ENCODE measurements at regions not wholly inside any gene's neighbourhood (a gene's known extent, or its start where the extent isn't known, plus 50 kb on each side); places are given as distances from the start of the nearest gene placed in this dataset.
A peak's percentile ranks its signal among the peaks of the same experiment; 100 is the strongest.

DNA sequence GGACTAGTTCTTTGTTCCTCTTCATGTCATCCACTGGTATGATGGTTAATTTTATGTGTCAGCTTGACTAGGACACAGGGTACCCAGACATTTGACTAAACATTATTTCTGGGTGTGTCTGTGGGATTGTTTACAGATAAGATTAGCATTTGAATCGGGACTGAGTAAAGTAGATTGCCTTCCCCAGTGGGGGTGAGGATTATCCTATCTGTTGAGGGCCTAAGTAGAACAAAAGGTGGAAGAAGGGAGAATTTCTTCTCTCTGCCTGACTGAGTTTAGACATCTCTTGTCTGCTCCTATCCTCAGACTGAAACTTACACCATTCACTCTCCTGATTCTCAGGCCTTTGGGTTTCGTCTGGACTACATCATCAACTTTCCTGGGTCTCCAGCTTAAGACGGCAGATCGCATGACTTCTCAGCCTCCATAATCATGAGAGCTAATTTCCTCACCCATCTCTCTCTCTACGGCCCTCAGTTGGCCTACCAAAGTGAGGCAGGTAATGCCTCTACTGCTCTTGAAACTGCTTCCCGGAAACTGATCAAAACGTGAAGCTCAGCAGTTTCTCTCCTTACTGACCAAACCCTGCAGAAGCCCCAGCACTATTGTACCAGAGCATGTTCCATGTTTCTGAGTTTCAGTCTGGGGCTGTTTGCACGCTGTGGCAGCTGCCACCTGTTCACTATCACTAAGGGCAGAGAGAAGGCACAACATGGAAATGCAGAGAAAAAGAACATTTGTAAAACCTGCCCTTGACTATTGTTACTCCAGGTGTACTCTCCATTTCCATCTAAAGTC, 95.4 kb downstream of the NXPE2 start:
- TF ChIP-seq CTCF (IDR thresholded peaks at IDR 0.05; ENCODE audit: low read depth, low read length, poor library complexity, severe bottlenecking) (no peak), EZH2phosphoT487 (IDR thresholded peaks at IDR 0.05; ENCODE audit: borderline replicate concordance, low read length) (no peak)
- H3K4me1 ChIP-seq (ENCODE audit: control insufficient read depth, low read length) = no peaks in the 10 kb centered on the region
- no peak overlapping the region for H3K27ac ChIP-seq (ENCODE audit: low read depth, low read length)
- H3K4me3 ChIP-seq (ENCODE audit: low read length) = no peak overlapping the region
- no peak overlapping the region for H3K4me2 ChIP-seq (ENCODE audit: low read length)
- H3F3A ChIP-seq (ENCODE audit: control insufficient read depth, insufficient read depth) = no peaks in the 10 kb centered on the region
- no peaks in the 10 kb centered on the region for H3K36me3 ChIP-seq (ENCODE audit: control insufficient read depth, low read length)
- no peaks in the 10 kb centered on the region for H4K20me1 ChIP-seq (ENCODE audit: control insufficient read depth, insufficient read depth, low read depth, low read length)
- H3K79me2 ChIP-seq (ENCODE audit: control insufficient read depth, low read length) = no peaks in the 10 kb centered on the region
- H3K9me3 ChIP-seq (ENCODE audit: control insufficient read depth, insufficient read depth, low read length) = no peaks in the 10 kb centered on the region
- no peaks in the 10 kb centered on the region for H3K9me2 ChIP-seq (replicated peaks; ENCODE audit: control insufficient read depth, low read length)
- no peaks in the 10 kb centered on the region for H3K27me3 ChIP-seq (ENCODE audit: control insufficient read depth, low read length)

DNA sequence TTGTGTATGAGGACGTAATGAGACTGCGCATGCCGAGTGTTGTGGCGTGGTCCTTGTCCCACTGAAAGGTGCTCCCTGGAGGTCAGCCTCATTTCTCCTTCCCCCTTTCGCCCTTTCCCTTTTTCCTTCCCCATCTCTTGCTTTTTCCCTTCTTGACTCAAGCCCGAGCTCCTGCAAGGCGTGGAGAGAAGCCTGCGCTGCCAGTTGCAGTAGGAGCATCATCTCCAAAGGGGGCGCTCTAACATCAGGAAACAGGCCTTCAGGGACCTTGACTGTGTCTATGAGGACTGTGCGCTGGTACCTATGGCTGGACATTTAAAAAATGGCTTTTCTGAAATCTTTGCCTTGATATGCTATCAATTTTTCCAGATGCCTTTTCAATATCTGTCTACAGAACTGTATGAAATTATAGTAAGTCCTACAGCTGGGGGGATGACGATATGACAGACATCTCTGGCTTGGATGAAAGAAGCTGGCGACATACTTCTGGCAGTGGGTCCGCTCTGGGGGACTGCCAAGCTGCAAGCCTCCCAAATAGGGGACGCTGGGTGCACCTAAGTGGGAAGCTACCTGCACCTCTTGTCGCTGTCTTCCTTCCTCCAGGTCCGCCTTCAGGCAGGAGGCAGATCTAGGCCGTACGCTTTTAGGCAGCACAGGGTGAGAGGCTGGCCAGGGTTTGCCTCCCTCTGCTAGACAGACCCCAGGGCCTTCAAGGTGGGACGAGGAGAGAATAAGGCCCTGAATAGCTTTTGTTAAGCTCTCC, 96.5 kb downstream of the NXPE2 start:
- H3K27me3 ChIP-seq (ENCODE audit: control insufficient read depth, low read length) = no peaks in the 10 kb centered on the region
- no peak for TF ChIP-seq EZH2phosphoT487 (IDR thresholded peaks at IDR 0.05; ENCODE audit: borderline replicate concordance, low read length)
- TF ChIP-seq CTCF (IDR thresholded peaks at IDR 0.05; ENCODE audit: low read depth, low read length, poor library complexity, severe bottlenecking) = peak; percentile 91
- no peaks in the 10 kb centered on the region for H3K9me2 ChIP-seq (replicated peaks; ENCODE audit: control insufficient read depth, low read length)
- H3K27ac ChIP-seq (ENCODE audit: low read depth, low read length) = no peak overlapping the region
- H4K20me1 ChIP-seq (ENCODE audit: control insufficient read depth, insufficient read depth, low read depth, low read length) = no peaks in the 10 kb centered on the region
- no peaks in the 10 kb centered on the region for H3K36me3 ChIP-seq (ENCODE audit: control insufficient read depth, low read length)
- no peak overlapping the region for H3K4me2 ChIP-seq (ENCODE audit: low read length)
- H3K79me2 ChIP-seq (ENCODE audit: control insufficient read depth, low read length) = no peaks in the 10 kb centered on the region
- no peak overlapping the region for H3K4me3 ChIP-seq (ENCODE audit: low read length)
- H3K4me1 ChIP-seq (ENCODE audit: control insufficient read depth, low read length) = no peaks in the 10 kb centered on the region
- no peaks in the 10 kb centered on the region for H3K9me3 ChIP-seq (ENCODE audit: control insufficient read depth, insufficient read depth, low read length)
- no peaks in the 10 kb centered on the region for H3F3A ChIP-seq (ENCODE audit: control insufficient read depth, insufficient read depth)

DNA sequence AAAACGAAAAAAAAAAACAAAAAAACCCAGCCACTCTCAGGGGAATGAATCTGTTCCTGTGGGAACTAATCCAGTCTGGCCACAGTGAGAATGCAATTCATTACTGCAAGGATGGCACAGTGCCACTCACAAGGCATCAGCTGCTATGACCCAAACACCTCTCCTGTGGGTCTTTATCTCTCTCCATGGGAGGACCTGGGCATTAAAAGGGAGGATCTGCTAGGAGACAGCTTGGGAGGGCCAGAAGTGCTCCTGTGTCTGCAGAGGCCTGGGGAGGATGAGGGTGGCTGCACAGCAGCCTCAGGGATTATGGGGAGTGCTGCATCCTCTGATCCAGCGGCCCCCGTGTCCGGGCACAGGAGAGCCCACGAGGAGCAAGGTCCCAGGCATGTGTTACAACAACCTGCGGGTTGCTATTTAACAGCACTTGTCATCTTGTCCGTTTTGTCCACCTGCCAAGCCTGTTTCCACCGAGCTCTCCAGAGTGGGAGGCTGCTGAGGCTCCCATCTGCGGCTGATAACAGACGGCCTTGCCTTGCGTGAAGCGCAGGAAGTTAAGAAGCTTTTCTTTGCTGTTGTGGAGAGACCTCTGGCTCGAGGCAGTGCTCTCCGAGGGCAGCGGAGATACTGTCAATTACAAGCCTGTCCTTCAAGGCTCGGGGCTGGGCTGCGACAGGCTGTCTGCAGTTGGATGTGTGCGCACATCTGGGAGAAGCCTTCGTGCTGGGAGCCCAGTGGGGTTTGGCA, 97.7 kb downstream of the NXPE2 start:
- Histone ChIP-seq H3K4me1 (ENCODE audit: control insufficient read depth, low read length) (no peaks in the 10 kb centered on the region), H3K9me2 (replicated peaks; ENCODE audit: control insufficient read depth, low read length) (no peaks in the 10 kb centered on the region), H3K27ac (ENCODE audit: low read depth, low read length) (no peak overlapping the region), H3K27me3 (ENCODE audit: control insufficient read depth, low read length) (no peaks in the 10 kb centered on the region), H3K4me3 (ENCODE audit: low read length) (no peak overlapping the region), H4K20me1 (ENCODE audit: control insufficient read depth, insufficient read depth, low read depth, low read length) (no peaks in the 10 kb centered on the region), H3K4me2 (ENCODE audit: low read length) (no peak overlapping the region), H3K36me3 (ENCODE audit: control insufficient read depth, low read length) (no peaks in the 10 kb centered on the region), H3K79me2 (ENCODE audit: control insufficient read depth, low read length) (no peaks in the 10 kb centered on the region), H3K9me3 (ENCODE audit: control insufficient read depth, insufficient read depth, low read length) (no peaks in the 10 kb centered on the region), H3F3A (ENCODE audit: control insufficient read depth, insufficient read depth) (no peaks in the 10 kb centered on the region)
- TF ChIP-seq EZH2phosphoT487 (IDR thresholded peaks at IDR 0.05; ENCODE audit: borderline replicate concordance, low read length) = no peak
- TF ChIP-seq CTCF (IDR thresholded peaks at IDR 0.05; ENCODE audit: low read depth, low read length, poor library complexity, severe bottlenecking) = no peak
